BJ (cell line): ENCODE measurements at regions not wholly inside any gene's neighbourhood (a gene's known extent, or its start where the extent isn't known, plus 50 kb on each side); places are given as distances from the start of the nearest gene placed in this dataset.

Source experiments
- CTCF ChIA-PET: fragments of 350-600 bp; formaldehyde crosslinking; extraction: SDS; loops from one replicate; lab custom pipeline; 2021; ENCODE audit warnings: antibody characterized with exemption, inconsistent platforms; lab: Yijun Ruan, JAX
- POLR2A ChIA-PET: fragments of 300-600 bp; sonication (Branson Sonifier 250); formaldehyde crosslinking; extraction: SDS; loops from one replicate; lab custom pipeline; 2021; ENCODE audit warnings: antibody characterized with exemption; lab: Charles Lee
- DNase-seq: peaks from one replicate; pipeline ENCODE4 v3.0.0-alpha.2; 2011; ENCODE audit warnings: low read depth
- H3K27me3 ChIP-seq: 2 replicates; pipeline ENCODE4 v1.6.0; 2011; ENCODE audit warnings: low read length; ENCODE audit not compliant: control insufficient read depth, insufficient read depth
- H3K36me3 ChIP-seq: 2 replicates; pipeline ENCODE4 v1.5.1; 2011; ENCODE audit warnings: low read length; ENCODE audit not compliant: control insufficient read depth, insufficient read depth
- H3K4me3 ChIP-seq: 2 replicates; pipeline ENCODE4 v1.5.1; 2011; ENCODE audit warnings: low read depth, mild to moderate bottlenecking, control low read depth, low read length
- TF ChIP-seq, protein P1 (sequence below): IDR thresholded peaks from 2 replicates; pipeline ENCODE4 v1.5.1; 2011; ENCODE audit warnings: low read depth, mild to moderate bottlenecking, control low read depth, inconsistent platforms, low read length, moderate library complexity; ENCODE audit not compliant: insufficient read depth

DNA sequence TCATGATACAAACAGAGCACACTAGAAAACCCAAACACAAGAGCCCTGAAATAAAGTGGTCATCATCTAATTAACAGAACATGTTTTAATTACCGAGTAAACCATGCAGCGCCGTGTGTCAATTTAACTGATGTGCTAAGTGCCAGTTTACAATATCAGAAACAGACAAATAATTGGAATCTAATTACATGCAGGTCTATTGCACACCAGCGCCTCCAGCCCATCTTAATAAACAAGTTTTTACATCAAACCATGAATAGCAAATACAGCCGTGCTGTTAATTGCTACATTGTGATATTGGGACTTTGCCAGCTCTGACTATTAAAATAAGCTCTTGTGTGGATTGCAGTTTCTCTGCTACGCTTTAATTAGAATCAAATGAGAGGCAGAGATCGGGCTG, 510.2 kb upstream of the MDFIC2 start:
- ChIA-PET CTCF (no interaction called here), POLR2A (no interaction called here)
- Histone ChIP-seq H3K36me3 (no peaks in the 10 kb centered on the region), H3K27me3 (no peaks in the 10 kb centered on the region), H3K4me3 (no peak overlapping the region)
- TF ChIP-seq, protein P1, sequence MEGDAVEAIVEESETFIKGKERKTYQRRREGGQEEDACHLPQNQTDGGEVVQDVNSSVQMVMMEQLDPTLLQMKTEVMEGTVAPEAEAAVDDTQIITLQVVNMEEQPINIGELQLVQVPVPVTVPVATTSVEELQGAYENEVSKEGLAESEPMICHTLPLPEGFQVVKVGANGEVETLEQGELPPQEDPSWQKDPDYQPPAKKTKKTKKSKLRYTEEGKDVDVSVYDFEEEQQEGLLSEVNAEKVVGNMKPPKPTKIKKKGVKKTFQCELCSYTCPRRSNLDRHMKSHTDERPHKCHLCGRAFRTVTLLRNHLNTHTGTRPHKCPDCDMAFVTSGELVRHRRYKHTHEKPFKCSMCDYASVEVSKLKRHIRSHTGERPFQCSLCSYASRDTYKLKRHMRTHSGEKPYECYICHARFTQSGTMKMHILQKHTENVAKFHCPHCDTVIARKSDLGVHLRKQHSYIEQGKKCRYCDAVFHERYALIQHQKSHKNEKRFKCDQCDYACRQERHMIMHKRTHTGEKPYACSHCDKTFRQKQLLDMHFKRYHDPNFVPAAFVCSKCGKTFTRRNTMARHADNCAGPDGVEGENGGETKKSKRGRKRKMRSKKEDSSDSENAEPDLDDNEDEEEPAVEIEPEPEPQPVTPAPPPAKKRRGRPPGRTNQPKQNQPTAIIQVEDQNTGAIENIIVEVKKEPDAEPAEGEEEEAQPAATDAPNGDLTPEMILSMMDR: no peak
- no peak for DNase-seq

DNA sequence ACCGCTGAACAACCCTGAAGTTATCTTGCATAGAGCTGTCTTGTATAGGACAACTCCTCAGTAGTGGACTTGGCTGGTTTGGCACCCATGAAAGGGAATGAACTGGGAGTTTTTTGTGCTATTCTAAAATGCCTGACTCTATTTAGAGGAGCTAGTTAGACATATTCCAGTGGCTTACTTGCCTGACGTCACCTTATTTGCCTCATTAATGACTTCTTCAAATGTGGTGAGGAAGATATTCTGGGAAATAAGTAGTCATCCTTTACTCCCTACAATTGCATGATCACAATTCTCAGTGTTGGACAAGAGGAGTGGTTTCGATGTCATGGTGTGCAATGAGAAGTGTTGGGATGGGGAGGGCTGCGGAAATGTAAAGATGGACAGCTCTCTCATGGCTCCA, 509.2 kb upstream of the MDFIC2 start:
- Histone ChIP-seq H3K36me3 (no peaks in the 10 kb centered on the region), H3K4me3 (no peak overlapping the region), H3K27me3 (no peaks in the 10 kb centered on the region)
- ChIA-PET CTCF (no interaction called here), POLR2A (no interaction called here)
- no peak for DNase-seq
- TF ChIP-seq, protein P1: no peak

DNA sequence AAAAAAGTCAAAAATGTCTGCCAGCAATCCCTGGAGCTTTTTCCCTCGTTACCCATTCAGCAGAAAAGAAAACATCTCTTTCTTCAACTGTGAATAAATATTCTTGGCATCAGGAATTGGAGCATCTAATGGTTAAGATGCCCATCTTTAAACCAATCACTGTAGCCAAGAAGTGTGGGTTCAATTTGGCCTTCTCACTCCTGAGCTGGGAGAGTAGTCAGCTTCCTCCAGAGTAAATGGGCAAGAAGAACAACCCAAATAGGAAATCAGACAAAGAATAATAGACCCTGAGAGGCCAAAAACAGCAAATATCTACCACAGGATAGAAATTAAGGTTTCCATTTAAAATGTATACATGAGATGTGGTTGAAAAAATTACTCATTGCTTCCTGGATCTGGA, 508.0 kb upstream of the MDFIC2 start:
- no peaks in the 10 kb centered on the region for H3K27me3 ChIP-seq
- ChIA-PET CTCF (interaction anchor here (0.6 to 0.7 kb wide), 2 partner anchors 41 to 429 kb away, joined by 3 read pairs; no protein-coding TSS in a partner anchor), POLR2A (no interaction called here)
- H3K36me3 ChIP-seq: no peaks in the 10 kb centered on the region
- TF ChIP-seq, protein P1: no peak
- no peak for DNase-seq
- no peak overlapping the region for H3K4me3 ChIP-seq

DNA sequence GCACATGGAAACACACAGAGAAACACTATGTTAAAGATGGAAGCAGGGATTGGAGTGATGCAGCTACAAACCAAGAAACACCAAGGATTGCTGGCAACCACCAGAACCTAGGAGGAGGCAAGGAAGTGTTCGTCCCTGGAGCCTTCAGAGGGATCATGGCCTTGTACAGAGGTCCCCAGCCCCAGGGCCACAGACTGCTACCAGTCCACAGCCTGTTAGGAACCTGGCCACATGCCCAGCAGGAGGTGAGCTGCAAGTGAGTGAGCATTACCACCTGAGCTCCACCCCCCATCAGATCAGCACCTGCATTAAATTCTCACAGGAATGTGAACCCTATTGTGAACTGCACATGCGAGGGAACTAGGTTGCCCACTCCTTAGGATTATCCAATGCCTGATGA, 505.7 kb upstream of the MDFIC2 start:
- POLR2A ChIA-PET: no interaction called here
- H3K4me3 ChIP-seq: no peak overlapping the region
- TF ChIP-seq, protein P1: no peak
- CTCF ChIA-PET: no interaction called here
- H3K27me3 ChIP-seq: no peaks in the 10 kb centered on the region
- no peak for DNase-seq
- H3K36me3 ChIP-seq: no peaks in the 10 kb centered on the region

DNA sequence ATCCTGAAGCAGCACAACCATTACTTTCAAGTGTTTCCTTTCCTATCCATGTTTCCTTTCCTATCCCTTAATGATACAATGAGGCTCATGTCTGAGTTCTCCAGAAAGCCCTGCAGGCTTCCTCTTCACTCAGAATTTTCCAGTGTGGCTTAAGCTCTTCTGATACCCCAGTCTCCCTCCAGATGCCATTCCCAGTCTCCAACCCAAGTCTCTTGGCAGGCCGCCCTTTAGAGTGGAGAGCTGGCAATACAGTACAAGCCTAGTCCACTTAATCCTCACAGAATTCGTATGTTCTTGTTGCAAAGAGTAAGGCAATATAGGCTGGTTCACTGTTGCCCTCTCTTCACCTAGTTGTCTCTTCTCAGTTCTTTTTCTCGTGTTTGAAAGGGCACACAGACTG, 503.9 kb upstream of the MDFIC2 start:
- no peak for DNase-seq
- Histone ChIP-seq H3K4me3 (no peak overlapping the region), H3K36me3 (no peaks in the 10 kb centered on the region), H3K27me3 (no peaks in the 10 kb centered on the region)
- TF ChIP-seq, protein P1: no peak
- ChIA-PET CTCF (no interaction called here), POLR2A (no interaction called here)
